Uterus (tissue), 2 donors: ENCODE measurements at regions not wholly inside any gene's neighbourhood (a gene's known extent, or its start where the extent isn't known, plus 50 kb on each side); places are given as distances from the start of the nearest gene placed in this dataset.

ENCODE experiments used
- CTCF ChIP-seq, 4 experiments: fragments of 200-600 bp in 2 of 4; fragments of 450-650 bp in 2 of 4; sonication (generic) in 2 of 4; IDR thresholded peaks; one replicate each; pipeline ENCODE4 v1.5.1; 2016 to 2019; ENCODE audit warnings: antibody characterized with exemption in 4 of 4, mild to moderate bottlenecking in 2 of 4, moderate library complexity in 1 of 4
- POLR2A ChIP-seq, 2 donors: fragments of 450-650 bp; IDR thresholded peaks; one replicate each; pipeline ENCODE4 v1.6.1; 2016; ENCODE audit warnings: antibody characterized with exemption in 2 of 2, mild to moderate bottlenecking in 1 of 2, moderate library complexity in 1 of 2

DNA sequence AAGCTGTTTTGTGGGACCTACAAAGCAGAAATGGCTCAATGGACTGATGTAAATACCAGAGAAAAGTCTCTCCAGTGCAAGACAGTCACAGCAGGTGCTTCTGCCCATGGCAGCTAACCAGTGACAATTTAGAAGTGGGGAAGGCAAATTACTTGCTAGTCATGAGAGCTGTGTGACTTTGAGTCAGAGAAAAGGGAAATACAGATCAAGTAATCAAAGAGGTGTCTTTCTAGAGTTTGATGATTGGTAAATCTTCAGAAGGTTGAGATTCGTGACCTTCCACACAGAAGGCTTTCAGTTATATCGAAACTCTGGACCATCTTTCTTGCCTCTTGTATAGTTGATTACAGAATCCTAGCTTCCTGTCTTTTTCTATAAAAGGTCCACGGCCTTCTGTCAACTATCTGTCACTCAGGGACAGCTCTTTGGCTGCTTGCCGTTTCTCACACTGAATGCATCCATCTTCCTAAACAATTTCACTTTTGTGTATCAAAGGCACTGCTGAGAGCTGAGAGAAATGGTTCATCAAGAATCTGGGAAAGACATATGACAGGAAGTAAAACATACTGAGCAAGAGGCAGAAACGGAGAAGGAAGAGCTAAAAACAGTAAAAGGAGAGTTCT, 993.9 kb upstream of the ACO1 start:
- TF ChIP-seq CTCF (IDR thresholded peaks at IDR 0.05) (no peak), POLR2A (IDR thresholded peaks at IDR 0.05) (no peak)
